G401 (cell line): ENCODE measurements at regions not wholly inside any gene's neighbourhood (a gene's known extent, or its start where the extent isn't known, plus 50 kb on each side); places are given as distances from the start of the nearest gene placed in this dataset.

Source experiments
- DNase-seq: peaks from one replicate; pipeline ENCODE4 v3.0.0-alpha.2; 2015; ENCODE audit warnings: low spot score
- in situ Hi-C: cut with HindIII; loops from 2 replicates; pipeline ENCODE4 v1.10.0; 2016; ENCODE audit warnings: low sequenced_read_pairs, mixed read lengths

DNA sequence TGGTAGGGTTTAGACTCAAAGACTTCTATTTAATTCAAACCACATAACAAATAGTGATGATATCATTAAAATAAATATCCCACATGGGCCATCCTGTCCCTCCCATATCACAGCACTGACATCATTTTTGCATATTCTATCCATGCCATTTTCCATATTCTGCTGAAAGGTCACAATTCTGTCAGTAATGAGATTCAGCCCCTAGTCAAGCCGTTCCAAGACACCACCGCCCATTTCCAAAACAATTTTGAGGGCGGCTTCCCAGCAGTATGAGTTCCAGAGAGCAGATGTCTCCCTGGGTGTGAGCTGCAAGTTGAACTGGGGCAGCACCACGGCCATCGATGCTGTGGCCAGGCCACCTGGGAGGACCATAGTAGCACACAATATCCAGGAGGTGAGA is 65.1 kb upstream of the PLEKHG1 start:
- in situ Hi-C loops = no loop called here
- DNase-seq = no peak

GRCh38 chr6:150535151-150535804 is 64.4 kb upstream of the PLEKHG1 start:
- in situ Hi-C loops = no loop called here
- DNase-seq = no peak

- in situ Hi-C loops = no loop called here
These were observed 63.9 kb upstream of the PLEKHG1 start for GRCh38 chr6:150535818-150536220.

GRCh38 chr6:150536835-150537234 is 62.9 kb upstream of the PLEKHG1 start:
- DNase-seq = no peak
- in situ Hi-C loops = no loop called here

More at GRCh38 chr6:150535818-150536220, 63.9 kb upstream of the PLEKHG1 start:
- DNase-seq = no peak

- in situ Hi-C loops = no loop called here
These were observed 62.2 kb upstream of the PLEKHG1 start for GRCh38 chr6:150537491-150537890.

GRCh38 chr6:150537893-150538292 is 61.8 kb upstream of the PLEKHG1 start:
- in situ Hi-C loops = no loop called here
- DNase-seq = peak; percentile 9

More at GRCh38 chr6:150537491-150537890, 62.2 kb upstream of the PLEKHG1 start:
- DNase-seq = peak; percentile 19

GRCh38 chr6:150539111-150539510 is 60.6 kb upstream of the PLEKHG1 start:
- in situ Hi-C loops = no loop called here
- DNase-seq = no peak

- in situ Hi-C loops = no loop called here
These were observed 60.1 kb upstream of the PLEKHG1 start for GRCh38 chr6:150539568-150539967.

DNA sequence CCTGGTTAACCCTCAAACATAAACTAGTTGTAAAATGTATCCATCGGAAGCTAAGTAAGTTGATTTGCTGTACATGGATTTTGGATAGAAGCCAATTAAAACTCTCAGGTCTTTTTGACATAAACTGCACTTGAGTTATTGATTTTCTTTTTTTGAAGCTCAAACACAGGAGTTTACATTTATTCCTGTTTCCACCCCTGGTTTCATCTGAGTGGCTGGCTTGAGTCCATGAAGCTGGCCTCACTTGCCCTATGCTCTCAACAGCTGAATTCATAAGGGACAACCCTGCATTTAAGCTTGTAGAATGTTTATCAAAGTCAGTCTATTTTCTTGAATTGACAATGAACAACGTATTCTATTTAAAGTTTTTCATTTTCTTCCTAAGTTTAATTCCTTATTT is 58.1 kb upstream of the PLEKHG1 start:
- in situ Hi-C loops = no loop called here
- DNase-seq = no peak

More at GRCh38 chr6:150539568-150539967, 60.1 kb upstream of the PLEKHG1 start:
- DNase-seq = no peak

GRCh38 chr6:150543178-150543577 is 56.5 kb upstream of the PLEKHG1 start:
- in situ Hi-C loops = no loop called here
- no peak for DNase-seq

DNA sequence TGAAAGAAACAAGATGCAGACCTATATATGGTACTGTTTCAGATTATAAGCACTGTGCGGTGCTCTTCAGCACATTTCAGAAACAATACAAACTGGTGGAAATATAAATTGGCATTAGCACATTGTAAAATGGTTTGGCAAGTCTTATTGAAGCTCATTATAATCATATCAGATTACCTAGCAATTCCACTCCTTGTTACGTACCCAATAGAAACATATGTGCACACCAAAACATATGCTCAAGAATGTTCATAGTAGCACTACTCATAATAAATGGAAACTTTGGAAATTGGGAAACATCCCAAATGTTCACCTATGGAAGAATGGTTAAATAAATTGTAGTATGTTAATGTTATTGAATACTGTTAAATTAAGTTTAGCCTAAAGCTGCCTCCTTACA is 54.9 kb upstream of the PLEKHG1 start:
- no peak for DNase-seq
- in situ Hi-C loops = no loop called here

- in situ Hi-C loops = no loop called here
- peak; percentile 46 for DNase-seq
These were observed 53.2 kb upstream of the PLEKHG1 start for GRCh38 chr6:150546457-150546856.

- in situ Hi-C loops = no loop called here
- DNase-seq = no peak
These were observed 52.0 kb upstream of the PLEKHG1 start for GRCh38 chr6:150547502-150548222.

DNA sequence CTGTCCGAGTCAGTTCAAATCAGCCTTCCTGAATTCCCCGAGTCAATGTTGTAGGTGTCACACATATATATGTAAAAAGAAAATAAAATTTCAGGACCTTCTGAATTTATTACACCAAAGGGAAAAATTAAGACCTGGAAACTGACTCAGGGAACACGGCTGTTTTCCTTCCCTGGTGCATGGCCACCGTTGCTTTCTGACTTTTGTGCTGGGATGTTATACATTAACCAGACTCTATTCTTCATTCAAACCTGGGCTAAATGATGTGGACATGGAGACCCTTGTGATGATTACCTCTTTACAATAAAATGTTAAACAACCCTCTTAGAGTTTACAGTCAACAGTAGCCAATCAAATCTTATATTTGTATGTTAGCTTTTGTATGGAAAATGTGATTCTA is 51.4 kb upstream of the PLEKHG1 start:
- in situ Hi-C loops = no loop called here
- DNase-seq = no peak

DNA sequence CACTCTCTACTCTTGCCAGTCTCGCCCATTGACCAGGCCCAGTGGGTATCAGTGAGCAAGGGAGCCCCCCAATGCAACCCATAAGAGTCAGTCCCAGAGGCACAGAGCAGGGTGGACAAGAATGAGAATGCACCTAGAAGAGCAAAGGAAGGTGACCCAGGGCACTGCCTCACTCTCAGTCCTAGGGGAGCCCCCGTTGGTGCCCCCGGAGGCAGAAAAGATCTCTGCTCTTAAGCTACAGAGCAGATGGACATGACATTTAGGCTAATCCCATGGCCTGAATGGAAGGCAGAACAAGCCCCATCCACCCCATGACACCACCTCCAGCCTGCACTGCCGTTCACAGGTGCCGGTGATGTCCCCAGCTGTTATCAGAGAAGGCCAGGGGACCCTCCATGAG is 50.7 kb upstream of the PLEKHG1 start:
- in situ Hi-C loops = no loop called here
- no peak for DNase-seq

GRCh38 chr6:150549674-150550101 is 50.0 kb upstream of the PLEKHG1 start:
- in situ Hi-C loops = no loop called here
- DNase-seq = no peak
